ENCODE measurements at regions not wholly inside any gene's neighbourhood (a gene's known extent, or its start where the extent isn't known, plus 50 kb on each side); places are given as distances from the start of the nearest gene placed in this dataset.

DNA sequence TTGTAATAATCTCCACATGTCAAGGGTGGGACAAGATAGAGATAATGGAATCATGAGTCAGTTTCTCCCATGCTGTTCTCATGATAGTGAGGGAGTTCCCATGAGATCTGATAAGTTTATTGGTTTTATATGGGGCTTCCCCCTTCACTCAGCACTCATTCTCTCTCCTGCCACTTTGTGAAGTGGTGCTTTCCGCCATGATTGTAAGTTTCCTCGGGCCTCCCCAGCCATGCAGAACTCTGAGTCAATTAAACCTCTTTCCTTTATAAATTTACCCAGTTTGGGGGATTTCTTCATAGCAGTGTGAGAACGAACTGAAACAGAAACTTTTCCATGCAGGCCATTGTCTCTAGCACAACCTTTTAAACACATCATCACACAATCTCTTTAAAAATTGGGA is 221.5 kb upstream of the BRINP3 start:
- H3K9me3 Mint-ChIP-seq (ENCODE audit: low read depth) = peaks cover 2% of the 10 kb centered on the region
- H3K27me3 Mint-ChIP-seq = no peaks in the 10 kb centered on the region
- H3K36me3 Mint-ChIP-seq (ENCODE audit: insufficient read depth) = no peaks in the 10 kb centered on the region
- no peak overlapping the region for H3K27ac Mint-ChIP-seq
- TF ChIP-seq, protein P1, sequence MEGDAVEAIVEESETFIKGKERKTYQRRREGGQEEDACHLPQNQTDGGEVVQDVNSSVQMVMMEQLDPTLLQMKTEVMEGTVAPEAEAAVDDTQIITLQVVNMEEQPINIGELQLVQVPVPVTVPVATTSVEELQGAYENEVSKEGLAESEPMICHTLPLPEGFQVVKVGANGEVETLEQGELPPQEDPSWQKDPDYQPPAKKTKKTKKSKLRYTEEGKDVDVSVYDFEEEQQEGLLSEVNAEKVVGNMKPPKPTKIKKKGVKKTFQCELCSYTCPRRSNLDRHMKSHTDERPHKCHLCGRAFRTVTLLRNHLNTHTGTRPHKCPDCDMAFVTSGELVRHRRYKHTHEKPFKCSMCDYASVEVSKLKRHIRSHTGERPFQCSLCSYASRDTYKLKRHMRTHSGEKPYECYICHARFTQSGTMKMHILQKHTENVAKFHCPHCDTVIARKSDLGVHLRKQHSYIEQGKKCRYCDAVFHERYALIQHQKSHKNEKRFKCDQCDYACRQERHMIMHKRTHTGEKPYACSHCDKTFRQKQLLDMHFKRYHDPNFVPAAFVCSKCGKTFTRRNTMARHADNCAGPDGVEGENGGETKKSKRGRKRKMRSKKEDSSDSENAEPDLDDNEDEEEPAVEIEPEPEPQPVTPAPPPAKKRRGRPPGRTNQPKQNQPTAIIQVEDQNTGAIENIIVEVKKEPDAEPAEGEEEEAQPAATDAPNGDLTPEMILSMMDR (IDR thresholded peaks at IDR 0.05; ENCODE audit: unreplicated experiment) = no peak
- H3K4me3 Mint-ChIP-seq (ENCODE audit: low read depth) = no peak overlapping the region
- no peak for DNase-seq (ENCODE audit: low spot score, unreplicated experiment)
- peaks cover 1% of the 10 kb centered on the region for H3K4me1 Mint-ChIP-seq (ENCODE audit: low read depth)

DNA sequence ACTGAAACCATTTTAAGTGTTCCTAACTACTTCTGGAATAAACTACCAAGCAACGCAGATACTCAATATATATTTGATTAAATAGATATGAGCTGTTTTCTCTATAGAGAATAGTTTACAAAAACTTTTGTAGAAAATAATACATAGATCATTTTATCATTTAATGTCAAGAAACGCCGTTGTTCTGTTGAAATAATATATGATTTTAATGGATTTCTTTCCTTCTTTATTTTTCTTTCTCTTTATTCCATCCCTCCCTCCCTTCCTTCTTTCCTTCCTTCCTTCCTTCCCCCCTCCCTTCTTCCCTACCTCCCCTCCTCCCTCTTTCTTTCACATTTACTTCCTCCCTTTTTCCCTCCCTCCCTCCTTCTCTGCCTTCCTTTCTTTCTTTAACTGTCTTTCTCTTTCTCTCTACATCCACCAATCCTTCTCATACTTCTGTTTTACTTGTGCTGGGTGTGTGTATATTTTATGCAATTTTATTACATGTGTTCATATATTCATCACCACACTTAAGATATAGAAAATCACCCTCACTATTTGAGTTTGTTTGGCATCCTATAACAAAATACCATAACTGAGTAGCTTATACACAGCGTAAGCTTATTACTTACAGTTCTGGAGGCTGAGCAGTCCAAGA is 230.9 kb upstream of the BRINP3 start:
- Mint-ChIP-seq H3K36me3 (ENCODE audit: insufficient read depth) (no peaks in the 10 kb centered on the region), H3K27me3 (no peaks in the 10 kb centered on the region), H3K4me1 (ENCODE audit: low read depth) (peaks cover 1% of the 10 kb centered on the region), H3K27ac (no peak overlapping the region), H3K9me3 (ENCODE audit: low read depth) (no peaks in the 10 kb centered on the region), H3K4me3 (ENCODE audit: low read depth) (no peak overlapping the region)
- no peak for DNase-seq (ENCODE audit: low spot score, unreplicated experiment)
- TF ChIP-seq, protein P1 (IDR thresholded peaks at IDR 0.05; ENCODE audit: unreplicated experiment) = no peak

DNA sequence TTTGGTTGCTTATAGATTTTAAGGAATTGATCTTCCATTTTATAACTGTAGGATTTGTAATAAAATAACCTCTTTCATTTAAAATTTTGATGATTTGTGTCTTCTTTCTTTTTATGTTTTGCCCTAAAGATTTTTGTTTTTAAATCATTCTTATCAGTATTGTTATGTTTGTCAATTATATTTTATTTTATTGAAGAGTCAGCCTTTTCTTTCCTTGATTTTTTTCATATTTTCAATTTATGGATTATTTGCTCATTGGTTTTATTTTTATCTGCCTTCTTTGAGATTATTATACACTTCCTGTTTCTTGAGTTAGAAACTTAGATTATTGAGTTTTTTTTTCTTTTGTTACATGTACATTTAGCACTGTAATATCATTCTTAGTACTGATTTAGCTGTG is 233.4 kb upstream of the BRINP3 start:
- no peaks in the 10 kb centered on the region for H3K9me3 Mint-ChIP-seq (ENCODE audit: low read depth)
- H3K4me3 Mint-ChIP-seq (ENCODE audit: low read depth) = no peak overlapping the region
- DNase-seq (ENCODE audit: low spot score, unreplicated experiment) = no peak
- TF ChIP-seq, protein P1 (IDR thresholded peaks at IDR 0.05; ENCODE audit: unreplicated experiment) = no peak
- no peaks in the 10 kb centered on the region for H3K4me1 Mint-ChIP-seq (ENCODE audit: low read depth)
- no peak overlapping the region for H3K27ac Mint-ChIP-seq
- no peaks in the 10 kb centered on the region for H3K27me3 Mint-ChIP-seq
- H3K36me3 Mint-ChIP-seq (ENCODE audit: insufficient read depth) = no peaks in the 10 kb centered on the region

DNA sequence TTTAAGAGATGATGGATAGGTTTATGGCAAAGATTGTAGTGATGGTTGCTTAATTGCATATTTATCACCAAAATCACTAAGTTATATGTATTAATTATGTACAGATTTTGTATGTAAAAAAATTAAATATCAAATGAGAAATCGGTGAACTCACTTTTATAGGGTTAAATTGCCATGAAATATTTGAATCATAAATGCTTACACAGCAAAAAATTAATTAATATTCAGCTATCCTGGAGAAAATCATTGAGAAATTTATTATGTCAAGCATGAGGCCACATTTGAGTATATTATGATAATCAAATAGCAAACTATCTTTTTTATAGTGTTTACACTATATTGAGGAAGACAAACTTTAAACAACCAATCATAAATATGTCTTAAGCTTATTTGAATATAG is 239.4 kb upstream of the BRINP3 start:
- DNase-seq (ENCODE audit: low spot score, unreplicated experiment) = no peak
- Mint-ChIP-seq H3K4me3 (ENCODE audit: low read depth) (no peak overlapping the region), H3K4me1 (ENCODE audit: low read depth) (no peaks in the 10 kb centered on the region), H3K9me3 (ENCODE audit: low read depth) (no peaks in the 10 kb centered on the region), H3K36me3 (ENCODE audit: insufficient read depth) (no peaks in the 10 kb centered on the region), H3K27ac (no peak overlapping the region), H3K27me3 (no peaks in the 10 kb centered on the region)
- TF ChIP-seq, protein P1 (IDR thresholded peaks at IDR 0.05; ENCODE audit: unreplicated experiment) = no peak

DNA sequence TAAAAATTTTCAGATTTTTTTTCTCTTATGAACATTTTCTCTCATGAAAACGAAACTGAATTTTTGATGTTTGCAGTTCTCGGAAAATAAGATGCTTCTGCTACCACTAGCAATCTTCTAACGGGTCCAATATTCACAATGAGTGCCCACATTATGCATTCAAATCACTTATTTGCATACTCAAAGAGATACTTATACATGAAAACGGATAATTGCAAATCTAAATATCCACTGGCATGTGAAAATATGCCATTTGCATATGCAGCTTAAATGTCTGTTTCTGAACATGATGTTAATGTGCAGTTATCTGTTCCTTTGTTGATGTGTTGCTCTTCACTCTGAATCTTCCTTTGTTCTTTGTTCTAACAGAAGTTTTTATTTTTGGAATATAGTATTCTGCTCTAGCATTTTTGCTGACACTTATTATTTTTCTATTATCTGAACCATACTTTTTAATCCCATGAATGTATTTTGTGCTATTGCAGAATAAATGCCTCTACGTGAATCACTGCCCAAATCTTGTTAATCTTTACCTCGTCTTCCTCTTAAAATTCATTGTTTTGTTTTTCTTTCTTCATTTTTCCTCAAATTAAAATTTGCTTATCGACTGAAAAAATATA is 259.4 kb upstream of the BRINP3 start:
- Mint-ChIP-seq H3K36me3 (ENCODE audit: insufficient read depth) (no peaks in the 10 kb centered on the region), H3K27me3 (no peaks in the 10 kb centered on the region), H3K9me3 (ENCODE audit: low read depth) (no peaks in the 10 kb centered on the region), H3K4me3 (ENCODE audit: low read depth) (no peak overlapping the region), H3K27ac (no peak overlapping the region), H3K4me1 (ENCODE audit: low read depth) (peaks cover 5% of the 10 kb centered on the region)
- TF ChIP-seq, protein P1 (IDR thresholded peaks at IDR 0.05; ENCODE audit: unreplicated experiment) = no peak
- DNase-seq (ENCODE audit: low spot score, unreplicated experiment) = no peak

Measured in progenitor cell of endocrine pancreas (in vitro differentiated cells).